Karpas-422 (cell line): ENCODE measurements at regions not wholly inside any gene's neighbourhood (a gene's known extent, or its start where the extent isn't known, plus 50 kb on each side); places are given as distances from the start of the nearest gene placed in this dataset. TPM values are rescaled to one million over a fixed set of nuclear protein-coding genes. Genes with fewer than 3 reads are reported as not detected.

Source experiments
- small RNA-seq: library from RNA; depleted of rRNA; stranded (forward); fragments of <200 nt; gene quantifications from one replicate; pipeline ENCODE3, GENCODE V24; 2014

Small RNAs in the stretch of these regions (small RNA-seq; reads per million reads assigned to genes)
- gene MIR378C (0.40 reads per million, percentile 3 among the genes with 10 or more reads in this experiment), gene RF00019 (not detected)
